K562 (cell line): ENCODE measurements at regions not wholly inside any gene's neighbourhood (a gene's known extent, or its start where the extent isn't known, plus 50 kb on each side); places are given as distances from the start of the nearest gene placed in this dataset.

ENCODE experiments used
- ATAC-seq: fragments of 200-7000 bp; cut with Tn5 transposase; 3 replicates; pipeline ENCODE4 v1.9.1; 2020; ENCODE audit warnings: moderate library complexity
- BruUV-seq: library from RNA; stranded (reverse); fragments of 400-500 nt; replicated peaks from 2 replicates; lab custom pipeline; 2021; lab: Mats Ljungman, UMichigan
- CTCF ChIA-PET: fragments of 300-600 bp; formaldehyde crosslinking; extraction: SDS; loops from one replicate; lab custom pipeline; 2021; ENCODE audit warnings: low intra/inter-chr PET ratio; lab: Yijun Ruan, JAX
- POLR2A ChIA-PET: fragments of 300-600, 350-650 bp; sonication (Branson Sonifier 250); formaldehyde crosslinking; extraction: SDS; loops from one replicate; lab custom pipeline; 2021; ENCODE audit warnings: antibody characterized with exemption, inconsistent platforms; lab: Yijun Ruan, JAX
- DNase-seq, 4 experiments: peaks; one replicate each; pipeline versions ENCODE4 v3.0.0 to v3.0.0-alpha.2; 2011 to 2018; ENCODE audit warnings: low spot score in 3 of 4, mixed read lengths in 3 of 4; ENCODE audit errors: extremely low read depth in 1 of 4
- FAIRE-seq: peaks from 2 replicates; lab custom pipeline; 2011; peaks lifted over from hg19 to GRCh38; lab: Jason Lieb, UNC
- H2AFZ ChIP-seq: 2 replicates; pipeline ENCODE4 v1.6.0; 2011; ENCODE audit warnings: low read depth, low read length, control low read depth, inconsistent platforms
- H3K27ac ChIP-seq: fragments of 200-600 bp; 3 replicates; pipeline ENCODE4 v1.8.0; 2011; ENCODE audit warnings: low read depth, mild to moderate bottlenecking, control low read depth, inconsistent platforms, low read length, moderate library complexity, mixed read lengths; ENCODE audit errors: extremely low read depth
- H3K27me3 ChIP-seq, 2 experiments: fragments of 300-600 bp in 1 of 2; 2 replicates in 1 of 2; 3 replicates in 1 of 2; pipeline versions ENCODE4 v1.6.0 to v1.8.0; 2011; ENCODE audit warnings: inconsistent platforms in 2 of 2, low read length in 2 of 2, mild to moderate bottlenecking in 1 of 2, mixed read lengths in 1 of 2, moderate library complexity in 1 of 2; ENCODE audit not compliant: control insufficient read depth in 2 of 2, insufficient read depth in 2 of 2
- H3K36me3 ChIP-seq: fragments of 300-600 bp; 3 replicates; pipeline ENCODE4 v1.8.0; 2011; ENCODE audit warnings: mild to moderate bottlenecking, low read length, inconsistent platforms; ENCODE audit not compliant: control insufficient read depth, insufficient read depth
- H3K4me1 ChIP-seq, 2 experiments: fragments of 200-600 bp in 1 of 2; replicated peaks in 1 of 2; 2 replicates in 1 of 2; 3 replicates in 1 of 2; pipeline versions ENCODE4 v1.5.1 to v1.8.0; 2011; ENCODE audit warnings: inconsistent platforms in 2 of 2, low read length in 2 of 2, mild to moderate bottlenecking in 1 of 2, mixed read lengths in 1 of 2, moderate library complexity in 1 of 2; ENCODE audit not compliant: control insufficient read depth in 2 of 2, insufficient read depth in 2 of 2
- H3K4me2 ChIP-seq: 2 replicates; pipeline ENCODE4 v1.6.1; 2011; ENCODE audit warnings: low read length, control low read depth, inconsistent platforms, mixed read lengths; ENCODE audit not compliant: insufficient read depth
- H3K4me3 ChIP-seq: fragments of 200-600 bp; sonication (generic), shearing (Covaris generic); 2 replicates; pipeline ENCODE4 v1.5.1; 2016; ENCODE audit warnings: control low read depth, inconsistent platforms
- H3K79me2 ChIP-seq: fragments of 200-600 bp; 3 replicates; pipeline ENCODE4 v1.8.0; 2011; ENCODE audit warnings: low read length, inconsistent platforms; ENCODE audit not compliant: control insufficient read depth, insufficient read depth
- H3K9ac ChIP-seq, 2 experiments: 2 replicates each; pipeline versions ENCODE4 v1.6.0 to v1.6.1; 2011; ENCODE audit warnings: low read depth in 2 of 2, low read length in 2 of 2, control low read depth in 1 of 2, inconsistent platforms in 1 of 2, mild to moderate bottlenecking in 1 of 2, mixed read lengths in 1 of 2; ENCODE audit not compliant: insufficient read depth in 1 of 2
- H3K9me1 ChIP-seq: one replicate; pipeline ENCODE4 v1.6.0; 2011; ENCODE audit warnings: inconsistent platforms, mild to moderate bottlenecking, low read length, moderate library complexity; ENCODE audit not compliant: control insufficient read depth, insufficient read depth
- H3K9me3 ChIP-seq: replicated peaks from 2 replicates; pipeline ENCODE4 v1.5.1; 2011; ENCODE audit warnings: low read depth, low read length, inconsistent platforms; ENCODE audit not compliant: control insufficient read depth, insufficient read depth
- H4K20me1 ChIP-seq: replicated peaks from 2 replicates; pipeline ENCODE4 v1.6.1; 2011; ENCODE audit warnings: low read length, inconsistent platforms, mixed read lengths; ENCODE audit not compliant: control insufficient read depth, insufficient read depth
- BCOR ChIP-seq: fragments of 450-650 bp; IDR thresholded peaks from 2 replicates; pipeline ENCODE4 v1.6.1; 2016
- BRD4 ChIP-seq: fragments of 200-600 bp; sonication (generic); IDR thresholded peaks from 2 replicates; pipeline ENCODE4 v1.6.1; 2017; ENCODE audit warnings: inconsistent platforms
- CEBPB ChIP-seq: fragments of 450-650 bp; IDR thresholded peaks from 2 replicates; pipeline ENCODE4 v1.6.1; 2016; ENCODE audit warnings: missing genetic modification characterization, missing compliant biosample characterization
- ETV6 ChIP-seq, 3 experiments: fragments of 150-350 bp in 1 of 3; sonication (generic) in 1 of 3; formaldehyde crosslinking in 1 of 3; IDR thresholded peaks; 2 replicates each; pipeline versions ENCODE4 v1.6.1 to v1.8.0; 2014 to 2022; ENCODE audit warnings: borderline replicate concordance in 2 of 3, low read depth in 2 of 3, antibody characterized with exemption in 1 of 3, low read length in 1 of 3, mild to moderate bottlenecking in 1 of 3, missing genetic modification reagents in 1 of 3
- HDGF ChIP-seq: fragments of 450-650 bp; IDR thresholded peaks from 2 replicates; pipeline ENCODE4 v1.6.1; 2016
- IRF2 ChIP-seq: sonication (generic); formaldehyde crosslinking; IDR thresholded peaks from 2 replicates; pipeline ENCODE4 v1.8.1; 2022; ENCODE audit warnings: mild to moderate bottlenecking, missing genetic modification reagents
- KAT8 ChIP-seq: fragments of 450-650 bp; IDR thresholded peaks from 2 replicates; pipeline ENCODE4 v1.6.1; 2016; ENCODE audit warnings: low read depth, mild to moderate bottlenecking
- MCM7 ChIP-seq, 2 experiments: fragments of 450-650 bp; IDR thresholded peaks; 2 replicates each; pipeline ENCODE4 v1.6.1; 2016 to 2018
- ZNF431 ChIP-seq: sonication (generic); formaldehyde crosslinking; IDR thresholded peaks from 2 replicates; pipeline ENCODE4 v1.8.0; 2022; ENCODE audit warnings: mild to moderate bottlenecking, missing genetic modification reagents
- ZNF445 ChIP-seq: fragments of 250-450 bp; sonication (Bioruptor Pico); IDR thresholded peaks from 2 replicates; pipeline ENCODE4 v1.4.0; 2020; ENCODE audit warnings: low read depth, mild to moderate bottlenecking, moderate library complexity
- WGBS: fragments of 100-300 bp; shearing (Covaris generic); methylation state at CpG from one replicate; pipeline ENCODE4 v1.1.6; 2016; ENCODE audit warnings: low coverage, mixed read lengths; ENCODE audit not compliant: insufficient coverage; ENCODE audit errors: missing lambda C conversion rate; 5-methylcytosine and 5-hydroxymethylcytosine counted together
- in situ Hi-C: fragments of 300-500 bp; cut with MboI; formaldehyde crosslinking; loops from 4 replicates; pipeline ENCODE4 v1.15.0; 2018; ENCODE audit warnings: inconsistent platforms, mixed read lengths
- intact Hi-C: fragments of 100-400 bp; cut with micrococcal nuclease; formaldehyde crosslinking; loops from 2 replicates; pipeline ENCODE4 v1.14.2; 2022
- TF ChIP-seq, protein P1 (sequence below): sonication (generic); formaldehyde crosslinking; IDR thresholded peaks from 2 replicates; pipeline ENCODE4 v1.8.0; 2022; ENCODE audit warnings: mild to moderate bottlenecking, missing genetic modification reagents
- TF ChIP-seq, protein P2 (sequence below), 2 experiments: fragments of 450-650 bp in 1 of 2; sonication (generic) in 1 of 2; formaldehyde crosslinking in 1 of 2; IDR thresholded peaks in 1 of 2; conservative IDR thresholded peaks in 1 of 2; 2 replicates each; pipeline versions ENCODE4 v1.6.1 to v1.8.1; 2016 to 2023; ENCODE audit warnings: mild to moderate bottlenecking in 2 of 2, moderate library complexity in 2 of 2, inconsistent platforms in 1 of 2, missing genetic modification reagents in 1 of 2

DNA sequence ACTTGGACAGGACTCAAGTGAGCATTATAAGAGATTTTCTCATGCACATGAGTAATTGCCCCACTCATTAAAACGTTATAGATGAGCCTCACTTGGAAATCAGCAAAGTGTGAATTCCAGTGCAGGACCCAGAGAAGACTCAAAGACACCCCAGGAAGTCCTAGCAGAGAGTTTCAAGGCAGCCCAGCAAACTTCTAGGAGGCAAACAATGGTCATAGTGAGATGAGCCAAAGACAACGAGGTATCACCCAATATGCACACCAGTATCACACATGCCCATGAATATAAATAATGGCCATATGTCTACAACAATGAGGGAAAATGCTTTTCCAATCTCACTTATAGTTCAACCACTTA is 245.9 kb downstream of the ACTL7B start:
- no TSS peak for BruUV-seq
- Histone ChIP-seq H4K20me1 (no peaks in the 10 kb centered on the region), H2AFZ (no peak overlapping the region)
- POLR2A ChIA-PET, result no interaction called here
- 0% methylated on average over 2 of the region's 2 CpGs for WGBS
- TF ChIP-seq, protein P1, sequence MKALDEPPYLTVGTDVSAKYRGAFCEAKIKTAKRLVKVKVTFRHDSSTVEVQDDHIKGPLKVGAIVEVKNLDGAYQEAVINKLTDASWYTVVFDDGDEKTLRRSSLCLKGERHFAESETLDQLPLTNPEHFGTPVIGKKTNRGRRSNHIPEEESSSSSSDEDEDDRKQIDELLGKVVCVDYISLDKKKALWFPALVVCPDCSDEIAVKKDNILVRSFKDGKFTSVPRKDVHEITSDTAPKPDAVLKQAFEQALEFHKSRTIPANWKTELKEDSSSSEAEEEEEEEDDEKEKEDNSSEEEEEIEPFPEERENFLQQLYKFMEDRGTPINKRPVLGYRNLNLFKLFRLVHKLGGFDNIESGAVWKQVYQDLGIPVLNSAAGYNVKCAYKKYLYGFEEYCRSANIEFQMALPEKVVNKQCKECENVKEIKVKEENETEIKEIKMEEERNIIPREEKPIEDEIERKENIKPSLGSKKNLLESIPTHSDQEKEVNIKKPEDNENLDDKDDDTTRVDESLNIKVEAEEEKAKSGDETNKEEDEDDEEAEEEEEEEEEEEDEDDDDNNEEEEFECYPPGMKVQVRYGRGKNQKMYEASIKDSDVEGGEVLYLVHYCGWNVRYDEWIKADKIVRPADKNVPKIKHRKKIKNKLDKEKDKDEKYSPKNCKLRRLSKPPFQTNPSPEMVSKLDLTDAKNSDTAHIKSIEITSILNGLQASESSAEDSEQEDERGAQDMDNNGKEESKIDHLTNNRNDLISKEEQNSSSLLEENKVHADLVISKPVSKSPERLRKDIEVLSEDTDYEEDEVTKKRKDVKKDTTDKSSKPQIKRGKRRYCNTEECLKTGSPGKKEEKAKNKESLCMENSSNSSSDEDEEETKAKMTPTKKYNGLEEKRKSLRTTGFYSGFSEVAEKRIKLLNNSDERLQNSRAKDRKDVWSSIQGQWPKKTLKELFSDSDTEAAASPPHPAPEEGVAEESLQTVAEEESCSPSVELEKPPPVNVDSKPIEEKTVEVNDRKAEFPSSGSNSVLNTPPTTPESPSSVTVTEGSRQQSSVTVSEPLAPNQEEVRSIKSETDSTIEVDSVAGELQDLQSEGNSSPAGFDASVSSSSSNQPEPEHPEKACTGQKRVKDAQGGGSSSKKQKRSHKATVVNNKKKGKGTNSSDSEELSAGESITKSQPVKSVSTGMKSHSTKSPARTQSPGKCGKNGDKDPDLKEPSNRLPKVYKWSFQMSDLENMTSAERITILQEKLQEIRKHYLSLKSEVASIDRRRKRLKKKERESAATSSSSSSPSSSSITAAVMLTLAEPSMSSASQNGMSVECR, result no peak
- TF ChIP-seq ZNF445 (CRISPR knock-in tag), result no peak
- no peak for TF ChIP-seq HDGF
- TF ChIP-seq ETV6 (IDR thresholded peaks at IDR 0.05; ENCODE audit: borderline replicate concordance in 1 of 2, low read depth in 2 of 2, low read length in 1 of 2), result no peak
- no peak for TF ChIP-seq ETV6 (CRISPR knock-in tag; IDR thresholded peaks at IDR 0.05; ENCODE audit: borderline replicate concordance)
- TF ChIP-seq ZNF431, result no peak
- TF ChIP-seq, protein P2, sequence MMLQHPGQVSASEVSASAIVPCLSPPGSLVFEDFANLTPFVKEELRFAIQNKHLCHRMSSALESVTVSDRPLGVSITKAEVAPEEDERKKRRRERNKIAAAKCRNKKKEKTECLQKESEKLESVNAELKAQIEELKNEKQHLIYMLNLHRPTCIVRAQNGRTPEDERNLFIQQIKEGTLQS (IDR thresholded peaks at IDR 0.05), result no peak
- TF ChIP-seq, protein P2 (CRISPR knock-in tag; conservative IDR thresholded peaks at IDR 0.05), result no peak
- TF ChIP-seq MCM7 (IDR thresholded peaks at IDR 0.05), result no peak
- no peak for TF ChIP-seq IRF2
- no peak for TF ChIP-seq BRD4
- TF ChIP-seq CEBPB (tag), result no peak
- no peak for TF ChIP-seq KAT8
- TF ChIP-seq BCOR, result no peak
- TF ChIP-seq, all 486 proteins: peak for 0
- intact Hi-C loops (no loop called here), in situ Hi-C loops (no loop called here)
- ATAC-seq (no peak), FAIRE-seq (no peak), DNase-seq (no peak)
- Histone ChIP-seq H3K27ac (no peak overlapping the region), H3K9me3 (no peaks in the 10 kb centered on the region), H3K4me2 (no peak overlapping the region), H3K79me2 (no peaks in the 10 kb centered on the region), H3K4me3 (no peak overlapping the region), H3K4me1 (no peaks in the 10 kb centered on the region), H3K9ac (no peak overlapping the region), H3K27me3 (no peaks in the 10 kb centered on the region), H3K9me1 (no peaks in the 10 kb centered on the region), H3K36me3 (no peaks in the 10 kb centered on the region)
- CTCF ChIA-PET, result no interaction called here
